ENCODE measurements at regions not wholly inside any gene's neighbourhood (a gene's known extent, or its start where the extent isn't known, plus 50 kb on each side); places are given as distances from the start of the nearest gene placed in this dataset.

DNA sequence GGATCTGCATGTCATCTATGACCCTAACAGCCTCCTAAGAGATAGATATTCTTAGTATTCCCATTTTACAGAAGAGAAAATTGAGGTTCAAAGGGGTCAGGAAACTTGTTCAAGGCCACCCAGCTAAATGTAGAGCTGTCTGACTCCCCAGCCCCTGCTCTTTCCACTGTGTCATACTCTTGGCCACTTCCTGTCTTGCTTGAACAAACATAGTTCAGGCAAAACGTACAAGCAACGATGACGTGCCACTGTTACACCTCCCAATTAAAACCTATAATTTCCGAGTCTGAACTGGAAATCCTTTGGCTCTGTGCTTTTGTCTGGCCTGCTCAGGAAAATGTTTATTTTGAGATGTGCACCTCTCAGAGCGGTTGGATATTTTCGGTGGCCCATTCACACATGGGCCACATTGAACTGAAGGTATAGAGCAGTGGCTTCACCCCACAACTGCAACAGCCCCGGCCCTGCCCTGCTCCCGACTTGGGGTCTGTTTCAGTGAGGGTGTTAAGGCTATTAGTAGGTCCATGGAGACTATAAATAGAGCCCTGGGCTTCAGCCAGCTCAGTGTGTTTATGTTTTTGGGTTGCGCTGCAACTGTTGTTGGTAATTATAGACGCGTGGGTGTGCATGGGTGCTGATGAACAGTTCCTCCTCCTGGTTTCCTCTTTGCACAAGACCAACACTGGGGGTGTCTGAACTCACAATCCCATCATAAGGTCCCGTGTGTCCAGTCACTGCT lies 172.3 kb upstream of the ADO start:
- DNase-seq, result peak; percentile 97 to 98

DNA sequence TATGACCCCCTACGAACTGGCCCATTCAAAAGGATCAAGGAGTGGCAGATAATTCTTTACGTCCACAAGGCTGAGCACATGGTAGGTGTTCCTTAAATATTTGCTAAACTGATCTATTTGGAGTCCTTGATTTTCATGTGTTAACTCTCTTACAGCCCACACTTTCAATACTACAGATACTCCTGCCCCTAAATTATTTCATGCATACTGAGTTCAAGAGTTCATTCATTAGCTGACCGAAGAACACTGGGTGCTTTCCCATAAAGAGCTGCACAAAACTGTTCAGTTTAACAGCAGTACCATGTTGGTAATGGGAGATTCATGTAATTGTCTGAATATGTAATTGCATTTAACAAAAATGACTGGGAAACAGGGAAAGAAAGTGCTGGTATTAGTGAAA lies 170.5 kb upstream of the ADO start:
- DNase-seq, result no peak

DNA sequence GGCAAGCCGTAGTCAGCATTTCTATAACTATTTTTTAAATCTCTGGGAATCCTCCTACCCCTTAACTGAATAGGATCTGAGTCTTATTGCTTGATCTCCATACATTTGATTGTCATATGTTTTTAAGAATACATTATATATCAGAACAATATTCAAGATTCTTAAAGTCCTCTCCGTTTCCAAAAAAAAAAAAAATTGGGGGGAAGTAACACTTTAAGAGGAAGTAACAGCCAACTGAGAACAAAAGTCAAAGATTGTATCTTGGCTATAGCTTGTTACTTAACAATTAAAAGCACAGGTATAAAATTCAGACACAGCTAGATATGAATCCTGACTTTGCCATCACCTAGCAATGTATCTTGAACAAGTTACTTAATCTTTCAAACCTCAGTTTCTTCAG lies 169.9 kb upstream of the ADO start:
- DNase-seq, result peak in 1 of 2 donors; percentile 63

DNA sequence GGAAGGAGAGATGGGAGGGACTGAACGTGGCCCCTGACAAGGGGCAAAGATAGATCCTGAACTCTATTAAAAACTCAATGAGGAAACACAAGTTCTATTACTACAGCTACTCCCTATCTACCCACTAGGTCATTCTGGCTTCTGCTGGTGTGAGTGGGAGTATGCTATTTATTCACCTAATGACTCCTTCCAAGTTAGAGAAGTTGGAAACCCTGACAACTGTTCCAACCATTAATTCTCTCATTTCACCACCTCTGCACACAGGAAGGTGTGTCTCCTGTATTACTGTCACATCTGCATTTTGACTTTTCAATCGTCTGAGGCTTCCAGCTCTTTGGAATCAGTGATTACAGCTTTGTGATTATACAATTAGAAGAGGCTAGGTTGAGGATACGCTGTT lies 169.4 kb upstream of the ADO start:
- peak; percentile 89 to 92 for DNase-seq

DNA sequence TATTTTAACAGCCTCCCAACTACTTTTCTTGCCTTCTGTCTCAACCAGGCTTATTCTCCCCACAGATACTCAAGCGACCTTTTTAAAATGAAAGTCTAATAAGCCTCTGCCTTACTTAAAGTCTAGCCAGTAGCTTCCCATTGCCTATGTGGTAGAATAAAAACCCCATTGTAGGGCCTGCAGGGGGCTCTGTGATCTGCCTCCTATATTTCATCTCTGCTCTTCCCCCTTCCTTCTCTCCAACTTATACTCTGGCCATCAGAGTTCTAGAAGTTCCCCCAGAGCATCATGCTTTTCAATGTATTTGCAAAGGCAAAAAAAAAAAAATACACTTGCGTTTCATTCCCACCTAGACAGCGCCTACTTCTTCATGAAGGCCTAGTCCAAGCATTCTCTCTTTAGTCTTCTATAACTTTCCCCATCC lies 167.7 kb upstream of the ADO start:
- peak in 1 of 2 donors; percentile 28 for DNase-seq

DNA sequence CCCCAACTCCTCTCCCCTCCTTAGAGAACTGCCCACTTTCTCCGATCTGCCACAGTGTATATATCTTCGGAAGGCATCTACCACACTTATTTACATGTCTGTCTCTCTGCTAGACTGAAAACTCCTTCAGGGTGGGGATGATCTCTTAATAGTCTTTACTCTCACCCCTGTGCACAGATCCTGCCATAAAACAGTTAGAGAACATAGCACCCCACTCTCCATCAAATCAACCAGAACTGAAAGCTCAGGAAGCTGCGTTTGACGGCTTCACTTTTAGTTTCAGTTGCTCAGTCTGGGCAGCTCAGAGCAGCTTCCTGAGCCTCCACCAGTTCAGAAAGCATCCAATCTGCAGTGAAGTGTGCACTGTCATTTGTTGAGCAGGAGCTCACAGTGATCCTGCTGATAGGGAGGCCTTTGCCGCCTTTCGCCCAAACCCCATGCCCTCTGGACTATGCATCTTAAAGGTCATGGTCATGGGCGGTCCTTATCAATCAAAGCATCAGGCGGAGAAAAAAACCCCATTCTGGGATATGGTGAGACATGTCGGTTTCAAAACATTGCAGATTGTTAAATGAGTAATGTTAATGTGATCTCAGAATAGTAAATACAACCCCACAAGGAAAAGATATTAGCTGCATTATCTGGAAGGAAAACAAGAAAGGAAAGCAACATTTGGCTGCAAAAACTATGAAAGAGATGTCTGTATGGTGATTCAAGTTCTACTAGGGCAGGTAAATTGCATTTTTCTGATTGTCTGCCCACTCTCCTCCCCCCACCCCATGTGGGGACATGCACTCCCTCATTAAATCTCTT lies 167.1 kb upstream of the ADO start:
- DNase-seq, result peak; percentile 93 to 96

DNA sequence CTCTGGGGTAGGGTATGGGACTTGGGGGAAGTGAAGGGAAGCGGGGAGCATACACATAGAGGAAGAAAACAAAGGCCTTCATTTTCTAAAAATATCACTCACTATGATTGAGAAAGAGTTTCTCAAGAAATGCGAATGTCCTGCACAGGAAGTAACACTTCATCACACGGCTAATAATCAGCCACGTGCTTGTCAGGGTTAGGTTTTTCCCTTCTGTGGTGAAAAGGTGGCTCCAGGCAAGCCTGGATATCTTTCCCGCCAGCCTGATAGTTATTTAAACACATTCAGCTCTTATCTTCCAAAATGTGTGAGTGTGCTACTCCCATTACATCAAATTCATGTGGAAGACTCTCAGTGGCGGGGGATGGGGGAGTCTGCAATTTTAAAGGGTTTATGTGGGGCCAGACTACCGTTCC lies 166.4 kb upstream of the ADO start:
- peak; percentile 91 to 96 for DNase-seq

DNA sequence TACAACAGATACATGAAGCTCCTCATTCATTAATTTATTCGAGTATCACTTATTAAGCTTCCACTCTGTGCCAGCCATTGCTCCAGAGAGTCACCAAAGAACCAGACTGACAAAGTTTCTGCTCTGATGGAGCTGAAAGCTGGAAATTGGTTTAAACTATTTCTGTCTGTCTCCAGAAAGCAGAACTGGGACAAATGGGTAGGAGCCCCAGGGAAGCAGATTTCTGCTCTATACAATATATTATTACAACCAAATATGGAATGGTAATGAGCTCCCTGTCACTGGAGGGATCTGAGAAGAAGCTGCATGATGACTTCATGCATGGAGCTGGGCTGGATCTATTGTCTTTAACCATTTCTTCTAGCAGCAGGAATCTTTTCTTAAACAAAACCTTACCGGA lies 165.4 kb upstream of the ADO start:
- DNase-seq, result peak; percentile 48 to 59

DNA sequence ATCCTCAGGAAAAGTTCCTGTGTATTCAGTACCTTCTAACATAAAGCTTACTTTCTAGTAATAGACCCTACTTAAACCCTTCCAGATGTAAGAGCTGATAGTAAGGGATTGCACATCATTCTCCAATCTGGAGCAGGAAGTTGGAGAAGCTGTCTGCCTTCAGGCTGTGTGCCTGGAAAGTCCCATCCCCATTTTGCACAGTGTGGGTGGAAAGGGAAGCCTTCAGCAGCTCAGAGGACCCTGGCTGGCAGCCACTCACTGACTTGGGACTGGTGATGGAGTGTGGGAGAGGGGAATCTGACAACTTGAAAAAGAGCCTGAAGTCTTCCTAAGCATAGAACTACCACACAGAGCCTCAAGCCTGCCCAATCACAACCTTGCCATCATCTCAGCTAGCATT lies 164.1 kb upstream of the ADO start:
- peak; percentile 83 to 95 for DNase-seq

DNA sequence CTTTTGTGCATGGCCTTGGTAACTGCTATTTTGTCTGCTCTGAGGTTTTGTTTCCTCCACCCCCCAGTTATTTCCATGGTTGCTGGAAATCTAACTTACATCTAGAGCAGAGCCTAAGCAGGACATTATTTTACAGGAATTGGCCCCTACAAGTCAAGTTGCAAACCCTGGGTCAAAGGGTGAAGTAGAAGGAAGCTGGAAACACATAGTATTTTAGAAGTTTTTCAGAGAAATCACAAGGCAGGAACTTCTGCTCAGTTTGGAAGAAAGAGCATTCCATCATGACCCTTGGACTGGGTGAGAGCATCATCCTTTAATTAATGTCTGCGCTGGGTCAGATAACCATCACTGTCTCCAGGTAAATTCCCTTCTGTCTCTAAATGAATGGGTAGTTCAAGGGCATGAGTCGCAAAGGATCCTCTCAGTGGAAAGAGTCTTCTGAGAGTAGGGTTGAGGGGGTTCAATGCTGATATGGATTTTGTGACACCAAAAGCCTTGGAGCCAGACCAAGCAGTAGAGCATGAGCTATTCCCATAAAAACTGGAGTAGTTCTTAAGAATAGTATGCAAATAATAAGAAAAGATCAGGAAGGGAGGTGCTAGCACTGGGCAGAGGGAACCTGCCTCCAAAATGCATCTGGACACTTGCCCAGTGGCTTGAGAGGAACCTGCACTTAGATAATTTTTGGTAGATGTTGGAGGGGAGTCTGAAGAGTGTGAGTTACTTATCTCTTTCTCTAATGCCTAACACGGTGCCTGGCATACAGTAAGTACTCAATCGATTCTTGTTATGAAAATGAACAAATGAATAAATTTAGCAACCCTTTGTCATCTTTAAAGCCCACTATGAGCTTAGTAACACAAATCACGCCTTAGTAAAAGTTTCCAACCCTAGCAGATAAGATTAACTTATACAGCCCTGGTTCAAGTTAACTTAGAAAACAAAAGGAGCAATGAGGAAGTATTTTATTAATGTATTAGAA lies 160.6 kb upstream of the ADO start:
- peak; percentile 60 to 67 for DNase-seq

DNA sequence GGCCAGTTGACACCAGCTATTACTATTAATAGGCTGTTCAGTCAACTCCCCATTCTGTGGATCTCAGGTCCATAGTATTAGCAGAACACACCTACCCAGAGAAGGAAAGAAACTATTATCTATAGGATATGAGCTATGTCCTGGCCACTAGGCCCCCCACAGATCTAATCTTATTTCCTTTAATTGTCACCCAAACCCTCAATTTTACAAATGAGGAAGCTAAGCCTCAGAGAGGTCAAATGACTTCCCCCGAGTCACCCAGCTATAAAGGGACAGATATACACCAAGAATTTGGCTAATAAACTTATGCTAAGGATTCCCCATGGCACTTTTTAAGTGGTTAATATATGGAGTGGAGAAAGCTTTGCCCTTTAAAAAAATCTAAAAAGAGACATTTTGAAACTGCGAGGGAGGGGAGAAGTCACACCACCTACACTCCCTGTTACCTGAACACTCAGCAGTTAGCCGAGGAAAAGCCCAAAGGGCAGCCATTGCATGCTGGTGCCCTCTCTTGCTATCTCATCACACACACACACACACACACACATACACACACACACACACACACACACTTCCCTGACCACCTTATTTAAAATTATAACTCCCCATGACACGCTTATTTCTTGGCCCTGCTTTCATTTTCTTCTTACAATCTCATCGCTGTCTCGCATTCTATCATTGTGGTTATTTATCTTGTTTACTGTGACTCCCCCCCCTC lies 157.0 kb upstream of the ADO start:
- DNase-seq, result peak in 1 of 2 donors; percentile 25

DNA sequence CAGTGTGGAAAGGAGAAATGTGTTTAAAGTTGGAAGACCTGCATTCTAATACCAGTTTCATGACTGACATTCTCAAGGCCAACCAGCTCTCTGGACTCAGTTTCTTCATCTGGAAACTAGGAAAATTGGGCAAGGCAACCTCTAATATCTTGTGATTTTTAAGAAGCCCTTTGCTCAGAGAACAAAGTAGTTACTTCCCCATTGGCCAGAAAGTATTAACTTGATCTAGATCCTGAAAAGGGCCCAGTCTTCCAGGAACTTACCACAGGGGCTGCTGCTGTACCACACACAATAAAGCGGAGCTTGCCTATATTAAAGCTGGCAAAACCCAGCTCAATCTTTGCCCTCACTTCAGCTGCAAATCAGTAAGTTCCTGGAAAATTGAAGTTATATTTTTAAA lies 155.6 kb upstream of the ADO start:
- DNase-seq, result peak; percentile 73 to 74

DNA sequence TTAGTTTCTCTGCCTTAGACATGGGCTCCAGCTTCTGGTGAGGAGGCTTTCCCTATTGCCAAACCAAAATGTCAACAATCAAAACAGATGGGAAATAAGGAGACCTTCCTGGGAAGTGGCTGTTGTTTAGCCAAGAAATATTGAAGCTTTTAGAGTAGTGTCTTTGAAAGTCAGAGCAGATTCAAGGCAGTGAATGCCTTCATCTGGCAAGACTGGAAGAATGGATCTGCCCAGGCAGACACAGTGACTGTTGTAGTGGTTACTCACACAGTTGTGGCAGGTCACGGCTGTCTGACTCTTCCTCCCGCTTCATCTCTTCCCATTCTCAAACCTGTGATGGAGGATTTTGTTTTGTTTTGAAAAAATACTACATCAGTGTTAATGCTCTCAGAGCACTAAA lies 154.1 kb upstream of the ADO start:
- no peak for DNase-seq

DNA sequence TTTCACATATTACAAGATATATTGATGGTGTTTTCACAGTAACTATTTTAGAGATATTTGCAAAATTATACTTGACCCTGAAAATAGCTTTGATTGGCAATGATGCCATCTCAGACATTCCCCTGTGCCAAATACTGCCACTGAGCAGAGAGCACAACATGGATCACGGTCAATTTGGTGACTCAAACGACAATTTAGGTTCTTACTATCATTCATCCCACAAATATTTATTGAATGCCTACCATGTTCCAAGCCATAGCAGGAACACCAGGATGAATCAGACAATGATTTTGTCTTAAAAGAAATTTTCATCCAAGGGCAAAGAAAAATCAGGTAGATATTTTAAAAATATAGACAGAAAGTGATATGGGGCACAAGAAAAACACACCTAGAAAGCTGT lies 153.2 kb upstream of the ADO start:
- DNase-seq, result no peak

DNA sequence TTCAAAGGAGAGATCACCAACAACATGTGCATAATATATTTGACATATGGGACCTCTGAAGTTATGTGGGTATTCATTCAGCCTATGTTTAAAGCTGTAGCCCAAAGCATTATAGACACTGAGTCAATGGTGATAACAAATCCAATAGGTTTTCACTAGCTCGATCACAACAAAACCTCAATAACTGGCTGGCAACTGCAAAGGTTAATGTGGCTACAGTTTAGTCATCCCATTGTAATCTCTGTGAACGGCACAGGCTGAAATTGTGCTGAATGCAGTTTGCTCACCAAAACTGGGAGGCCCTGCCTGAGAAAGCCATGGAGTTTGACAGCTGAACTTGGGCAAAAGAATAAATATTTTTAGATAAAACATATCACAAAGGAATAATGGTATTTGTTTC lies 152.4 kb upstream of the ADO start:
- no peak for DNase-seq

DNA sequence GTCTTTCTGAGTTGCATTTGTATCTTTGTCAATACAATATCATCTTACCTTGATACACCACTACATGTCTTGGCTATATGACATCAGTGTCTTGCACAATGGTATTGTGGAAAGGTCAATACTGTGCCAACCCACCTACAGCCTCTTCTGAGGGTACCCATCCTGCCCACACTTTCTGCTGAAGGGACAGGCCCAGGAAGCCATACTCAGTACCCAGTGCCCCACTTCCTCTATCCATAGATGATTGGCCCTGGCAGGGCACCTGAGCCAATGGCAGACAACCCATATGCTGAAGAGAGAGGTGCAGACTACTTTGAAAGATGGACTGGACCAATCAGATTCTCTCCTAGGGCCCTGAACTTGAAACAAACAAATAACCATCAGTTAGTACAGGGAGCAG lies 152.0 kb upstream of the ADO start:
- no peak for DNase-seq

DNA sequence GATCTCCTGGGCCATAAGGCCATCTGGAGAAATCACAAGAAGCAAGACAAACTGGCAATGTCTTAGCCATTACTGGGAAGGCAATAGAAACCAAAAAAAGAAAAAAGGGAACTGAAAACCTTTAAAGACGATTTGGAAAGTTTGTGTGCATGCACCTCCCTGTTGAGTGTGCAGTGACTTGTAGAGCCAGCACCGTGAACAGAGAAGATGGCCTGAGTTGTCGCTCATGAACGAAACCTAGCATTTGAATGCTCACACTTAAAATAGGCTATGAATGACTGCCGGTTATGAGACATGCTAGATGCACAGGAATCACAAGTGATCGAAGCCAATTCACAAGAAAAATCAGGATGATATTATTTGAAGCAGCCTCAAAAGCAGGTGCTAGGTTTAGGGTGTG lies 151.3 kb upstream of the ADO start:
- peak; percentile 46 to 72 for DNase-seq

DNA sequence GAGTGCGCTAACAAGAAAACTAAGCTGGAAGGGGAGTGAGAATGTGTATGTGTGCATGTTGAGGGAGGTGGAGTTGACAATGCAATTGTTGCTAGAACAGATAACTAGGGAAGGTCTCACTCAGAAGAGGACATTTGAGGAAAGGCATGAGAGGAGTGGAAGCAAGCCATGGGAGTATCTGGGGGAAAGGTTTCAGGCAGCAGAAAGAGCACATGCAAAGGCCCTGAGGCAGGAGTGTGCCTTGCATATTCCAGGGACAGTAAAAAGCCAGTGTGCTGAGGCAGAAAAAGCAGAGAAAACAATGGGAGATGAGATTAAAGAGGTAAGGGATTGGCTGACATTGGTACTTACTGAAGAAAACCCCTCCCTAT lies 149.6 kb upstream of the ADO start:
- DNase-seq, result no peak

DNA sequence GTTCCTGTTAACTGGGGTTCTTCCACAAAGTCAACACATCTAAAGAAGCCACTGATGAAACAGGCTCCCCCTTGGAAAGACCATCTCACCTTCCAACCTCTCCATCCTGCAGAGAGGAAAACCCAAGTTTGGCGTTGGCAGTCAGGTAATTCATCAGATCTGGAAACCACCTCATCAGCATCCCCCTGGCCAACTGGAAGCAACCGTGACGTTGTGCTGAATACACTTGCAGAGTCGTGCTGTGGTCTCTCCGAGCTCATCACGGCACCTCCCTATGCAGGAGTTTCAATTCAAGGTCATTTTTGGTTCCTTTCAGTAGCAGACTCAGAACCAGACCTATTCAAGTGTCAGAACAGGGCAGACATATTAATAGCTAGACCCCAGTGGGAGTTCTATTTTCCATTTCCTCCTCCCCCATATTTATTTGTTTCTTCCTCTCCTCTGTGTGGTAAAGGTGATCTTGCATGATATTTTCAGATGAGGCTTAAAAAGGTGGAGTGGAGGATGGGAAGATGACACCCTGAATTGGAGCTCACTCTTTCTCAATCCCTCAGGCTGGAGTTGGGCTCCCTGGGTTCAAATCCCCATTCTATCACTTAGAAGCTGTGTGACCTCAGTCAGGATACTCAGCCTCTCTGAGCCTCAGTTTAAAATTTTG lies 149.1 kb upstream of the ADO start:
- no peak for DNase-seq

DNA sequence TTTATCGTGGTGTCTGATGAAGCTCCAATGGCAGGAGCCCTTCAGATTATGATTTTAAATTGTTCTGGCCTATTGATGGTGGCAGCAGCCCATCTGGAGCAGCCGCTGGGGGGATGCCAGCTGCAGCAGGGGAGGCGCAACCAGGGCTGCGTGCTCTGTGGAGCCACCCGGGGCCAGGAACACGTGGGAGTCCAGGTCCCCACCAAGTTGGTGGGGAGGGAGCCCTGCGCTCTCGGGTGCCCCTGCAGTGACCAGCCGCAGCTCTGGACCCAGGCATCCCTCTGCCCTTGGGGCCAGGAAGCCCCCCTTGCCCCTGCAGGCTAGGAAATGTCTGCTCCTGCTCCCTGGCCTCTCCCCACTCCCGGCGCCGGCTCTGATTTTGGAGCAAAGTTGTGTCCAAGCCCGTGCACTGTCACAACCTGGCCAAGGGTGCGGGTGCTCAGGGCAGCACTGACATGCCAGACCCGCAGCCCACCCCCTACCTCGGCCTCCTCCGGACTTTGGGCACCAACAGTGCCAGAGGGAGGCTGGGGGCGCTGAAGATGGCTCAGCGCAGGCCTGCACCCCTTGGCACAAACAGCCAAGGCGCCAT lies 147.2 kb upstream of the ADO start:
- DNase-seq, result no peak

DNA sequence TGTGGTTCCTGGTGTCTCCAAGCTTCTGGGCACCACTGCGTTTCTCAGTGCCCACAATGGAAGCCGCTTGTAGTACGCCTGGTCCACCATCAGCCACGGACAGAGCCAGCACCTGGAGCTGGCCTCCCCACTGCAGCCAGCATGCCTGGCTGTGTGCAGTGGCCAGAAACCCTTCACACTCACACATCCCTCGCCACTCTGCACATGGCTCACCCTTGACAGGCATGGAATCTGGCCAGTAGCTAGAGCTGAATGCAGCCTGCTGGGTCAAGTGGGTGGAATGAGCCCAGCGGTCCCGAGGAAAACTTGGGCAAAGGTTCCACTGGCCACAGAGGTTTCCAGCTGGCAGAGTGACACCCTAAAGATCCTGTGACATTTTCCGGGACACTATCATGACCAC lies 146.0 kb upstream of the ADO start:
- no peak for DNase-seq
